ENCODE measurements at regions not wholly inside any gene's neighbourhood (a gene's known extent, or its start where the extent isn't known, plus 50 kb on each side); places are given as distances from the start of the nearest gene placed in this dataset.

DNA sequence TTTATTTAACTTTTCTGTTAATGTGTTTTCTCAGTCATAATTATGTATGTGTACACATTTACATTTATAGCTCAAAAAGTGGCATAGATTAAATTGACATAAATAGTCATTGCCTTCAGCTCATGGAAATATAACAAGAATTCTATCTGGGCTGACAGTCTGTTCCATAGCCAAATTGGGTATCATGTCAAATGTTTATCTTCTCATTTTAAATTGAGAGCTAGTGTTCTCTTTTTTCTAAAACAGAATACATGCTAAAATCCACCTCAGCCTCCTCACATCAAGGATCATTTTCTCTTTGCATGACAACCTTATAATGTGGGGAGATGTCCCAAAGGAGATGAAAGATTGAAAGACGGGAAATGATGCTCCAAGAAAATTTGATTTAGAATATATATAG, 144.1 kb upstream of the BCHE start:
- TF ChIP-seq, protein P1, sequence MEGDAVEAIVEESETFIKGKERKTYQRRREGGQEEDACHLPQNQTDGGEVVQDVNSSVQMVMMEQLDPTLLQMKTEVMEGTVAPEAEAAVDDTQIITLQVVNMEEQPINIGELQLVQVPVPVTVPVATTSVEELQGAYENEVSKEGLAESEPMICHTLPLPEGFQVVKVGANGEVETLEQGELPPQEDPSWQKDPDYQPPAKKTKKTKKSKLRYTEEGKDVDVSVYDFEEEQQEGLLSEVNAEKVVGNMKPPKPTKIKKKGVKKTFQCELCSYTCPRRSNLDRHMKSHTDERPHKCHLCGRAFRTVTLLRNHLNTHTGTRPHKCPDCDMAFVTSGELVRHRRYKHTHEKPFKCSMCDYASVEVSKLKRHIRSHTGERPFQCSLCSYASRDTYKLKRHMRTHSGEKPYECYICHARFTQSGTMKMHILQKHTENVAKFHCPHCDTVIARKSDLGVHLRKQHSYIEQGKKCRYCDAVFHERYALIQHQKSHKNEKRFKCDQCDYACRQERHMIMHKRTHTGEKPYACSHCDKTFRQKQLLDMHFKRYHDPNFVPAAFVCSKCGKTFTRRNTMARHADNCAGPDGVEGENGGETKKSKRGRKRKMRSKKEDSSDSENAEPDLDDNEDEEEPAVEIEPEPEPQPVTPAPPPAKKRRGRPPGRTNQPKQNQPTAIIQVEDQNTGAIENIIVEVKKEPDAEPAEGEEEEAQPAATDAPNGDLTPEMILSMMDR (IDR thresholded peaks at IDR 0.05 in 4 of 5, conservative IDR thresholded peaks at IDR 0.05 in 1 of 5), result no peak
- TF ChIP-seq POLR2A (IDR thresholded peaks at IDR 0.05), result no peak

Data from gastrocnemius medialis (tissue), 4 donors.